GM18520 (cell line): ENCODE measurements at regions not wholly inside any gene's neighbourhood (a gene's known extent, or its start where the extent isn't known, plus 50 kb on each side); places are given as distances from the start of the nearest gene placed in this dataset.

ENCODE experiments used
- ATAC-seq: cut with Tn5 transposase; IDR thresholded peaks from one replicate; pipeline ENCODE4 v1.9.1; 2021; ENCODE audit not compliant: unreplicated experiment

- no peak for ATAC-seq
These were observed 104.3 kb upstream of the TMCC3 start for GRCh38 chr12:94754653-94755052.

- ATAC-seq: no peak
These were observed 102.8 kb upstream of the TMCC3 start for GRCh38 chr12:94753036-94753679.

- no peak for ATAC-seq
These were observed 100.5 kb upstream of the TMCC3 start for GRCh38 chr12:94750864-94751263.

DNA sequence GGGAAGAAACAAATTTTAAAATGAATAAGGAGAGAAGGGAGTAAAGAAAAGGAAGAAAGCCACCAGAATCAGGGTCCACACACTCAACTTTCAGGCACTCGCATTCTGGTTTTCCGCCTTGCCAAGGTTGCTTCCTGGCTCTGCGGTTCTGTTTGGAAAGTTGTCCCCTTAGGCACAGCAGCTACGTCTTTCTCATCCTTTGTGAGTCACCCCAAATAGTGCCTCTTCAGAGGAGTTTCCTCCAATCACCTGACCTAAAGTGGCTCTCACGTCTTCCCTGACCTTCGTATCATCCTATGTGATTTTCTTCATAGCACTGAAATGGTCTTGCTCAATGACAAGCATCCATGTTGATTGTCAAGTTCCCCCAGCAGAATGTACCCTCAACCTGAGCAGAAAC, 99.5 kb upstream of the TMCC3 start:
- no peak for ATAC-seq

DNA sequence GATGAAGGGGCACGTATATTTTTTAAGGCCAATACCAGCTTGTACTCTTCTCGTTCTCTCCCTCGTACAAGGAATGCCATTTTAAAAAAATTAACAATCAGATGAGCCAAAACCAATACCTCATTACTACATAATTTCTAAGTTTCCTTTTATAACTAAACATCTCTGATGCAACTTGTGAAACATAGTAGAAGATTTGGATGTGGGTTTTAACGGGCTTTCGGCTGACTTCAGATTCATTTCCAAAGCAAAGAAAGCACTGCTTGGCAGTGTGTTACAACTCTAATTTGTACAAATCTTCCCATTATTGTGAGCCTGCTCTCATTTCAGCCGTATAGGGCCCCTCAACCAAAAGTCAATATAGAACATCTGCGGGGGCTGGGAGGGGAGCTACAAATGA, 99.1 kb upstream of the TMCC3 start:
- no peak for ATAC-seq

DNA sequence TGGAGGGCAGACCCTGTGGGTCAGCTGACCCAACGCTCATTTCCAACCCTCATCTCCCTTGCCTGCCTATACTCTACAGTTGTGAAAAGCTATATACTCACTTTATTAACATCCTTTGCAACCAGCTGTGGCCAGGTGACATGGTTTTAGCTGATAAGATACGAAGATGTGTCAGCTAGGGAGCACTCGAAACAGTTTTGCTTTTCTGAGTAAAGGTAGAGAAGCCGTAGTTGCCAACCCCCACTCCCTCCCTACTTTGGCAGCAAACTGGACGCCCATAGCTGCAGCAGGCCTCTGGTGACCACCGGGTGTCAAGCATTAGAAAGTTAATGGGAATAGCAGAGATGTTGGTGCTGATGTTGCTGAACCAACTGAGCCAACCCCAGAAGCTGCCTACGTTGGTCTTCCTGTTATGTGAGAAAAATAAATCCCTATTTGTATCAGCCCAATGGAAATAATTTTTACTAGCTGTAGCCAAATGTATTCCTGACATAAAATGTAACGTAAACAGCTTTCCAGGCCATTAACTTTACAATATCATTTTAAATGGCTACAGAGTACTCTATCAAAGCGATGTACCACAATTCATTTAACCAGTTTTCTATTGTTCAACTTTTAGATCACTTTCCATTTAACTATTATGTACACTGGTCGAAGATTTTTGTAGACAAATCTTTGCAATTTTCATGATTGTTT, 98.5 kb upstream of the TMCC3 start:
- no peak for ATAC-seq

DNA sequence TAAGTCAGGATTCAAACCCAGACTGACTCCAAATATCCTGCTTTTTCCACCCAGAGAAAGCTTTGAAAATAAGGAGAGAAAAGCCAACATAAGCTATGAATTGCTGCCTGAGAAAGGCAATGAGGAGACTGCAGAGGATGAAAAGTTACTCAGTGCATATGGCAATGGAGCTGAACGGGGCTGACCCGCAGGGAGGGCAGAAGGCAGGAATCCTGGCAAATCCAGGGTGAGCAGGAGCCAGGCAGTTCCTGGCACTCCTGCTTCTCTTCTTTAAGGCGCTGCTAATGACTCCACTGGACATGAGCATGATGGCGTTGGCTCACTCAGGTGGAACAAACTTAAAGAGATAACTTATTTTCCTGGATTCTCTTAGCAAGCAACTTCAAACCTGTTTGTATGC, 95.2 kb upstream of the TMCC3 start:
- ATAC-seq: no peak

- ATAC-seq: no peak
These were observed 92.8 kb upstream of the TMCC3 start for GRCh38 chr12:94743174-94743573.

DNA sequence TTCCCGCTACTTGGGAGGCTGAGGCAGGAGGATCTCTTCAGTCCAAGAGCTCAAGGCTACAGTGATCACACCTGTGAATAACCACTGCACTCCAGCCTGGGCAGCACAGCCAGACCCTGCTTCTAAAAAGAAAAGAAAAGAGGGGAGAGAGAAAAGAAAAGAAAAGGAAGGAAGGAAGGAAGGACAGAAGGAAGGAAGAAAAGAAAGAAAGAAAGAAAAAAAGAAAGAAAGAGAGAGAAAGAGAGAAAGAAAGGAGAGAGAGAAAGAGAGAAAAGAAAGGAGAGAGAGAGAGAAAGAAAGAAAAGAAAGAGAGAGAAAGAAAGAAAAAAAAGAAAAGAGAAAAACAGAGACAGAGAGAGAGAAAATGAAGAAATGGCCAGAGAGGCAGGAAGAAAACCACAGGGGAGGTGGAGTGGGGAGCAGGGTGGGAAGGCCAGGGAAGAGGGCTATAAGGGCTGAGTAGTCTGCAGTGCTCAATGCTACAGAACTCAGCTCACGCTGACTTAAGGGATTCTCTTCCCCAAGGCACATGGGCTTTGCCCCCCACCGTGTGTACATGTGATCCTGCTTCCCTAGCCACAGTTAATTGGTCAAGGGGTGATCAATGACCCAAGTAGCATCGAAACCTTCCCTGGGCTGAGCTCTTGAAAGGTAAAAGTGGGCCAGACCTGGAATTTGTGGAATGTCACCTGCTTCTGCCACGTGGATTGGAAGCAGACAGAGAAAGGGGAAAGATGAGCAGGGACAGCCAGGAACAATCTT, 90.4 kb upstream of the TMCC3 start:
- no peak for ATAC-seq

DNA sequence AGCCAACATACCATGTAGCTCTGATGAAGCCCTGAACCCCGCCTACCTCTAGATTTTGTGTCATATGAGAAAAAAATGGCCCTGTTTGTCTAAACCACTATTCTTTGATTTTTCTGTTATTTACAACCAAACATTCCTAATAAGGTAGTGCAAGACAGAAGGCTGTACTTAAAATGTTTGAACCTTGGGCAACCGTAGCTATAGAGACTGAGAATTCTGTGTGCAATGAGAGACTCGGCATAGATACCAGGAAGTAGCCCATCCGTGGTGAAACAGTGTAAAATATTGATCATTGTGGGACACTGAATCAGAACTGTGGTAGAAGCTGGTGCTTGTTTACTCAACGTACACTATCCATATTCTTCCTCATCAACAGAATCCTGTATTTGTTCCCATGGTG, 86.5 kb upstream of the TMCC3 start:
- no peak for ATAC-seq

- no peak for ATAC-seq
These were observed 85.6 kb upstream of the TMCC3 start for GRCh38 chr12:94736004-94736403.

DNA sequence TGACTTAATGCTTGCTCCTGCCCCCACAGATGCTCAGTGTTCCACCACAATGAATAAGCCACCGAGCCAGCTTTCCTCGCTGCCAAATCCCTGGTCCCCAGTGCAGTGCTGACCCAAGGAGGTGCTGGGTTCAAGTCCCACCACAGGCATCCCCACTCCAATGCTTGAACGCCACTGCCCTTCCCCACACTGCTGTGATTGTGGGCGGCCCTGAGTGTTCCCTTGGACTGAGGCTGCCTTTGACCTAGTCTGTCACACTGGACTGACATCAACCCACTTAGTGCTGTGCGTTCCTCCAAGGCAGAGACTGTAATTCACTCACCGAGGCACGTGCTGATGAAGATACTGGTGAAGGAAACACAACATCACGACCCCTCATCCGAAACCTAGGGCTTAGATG, 83.4 kb upstream of the TMCC3 start:
- no peak for ATAC-seq

DNA sequence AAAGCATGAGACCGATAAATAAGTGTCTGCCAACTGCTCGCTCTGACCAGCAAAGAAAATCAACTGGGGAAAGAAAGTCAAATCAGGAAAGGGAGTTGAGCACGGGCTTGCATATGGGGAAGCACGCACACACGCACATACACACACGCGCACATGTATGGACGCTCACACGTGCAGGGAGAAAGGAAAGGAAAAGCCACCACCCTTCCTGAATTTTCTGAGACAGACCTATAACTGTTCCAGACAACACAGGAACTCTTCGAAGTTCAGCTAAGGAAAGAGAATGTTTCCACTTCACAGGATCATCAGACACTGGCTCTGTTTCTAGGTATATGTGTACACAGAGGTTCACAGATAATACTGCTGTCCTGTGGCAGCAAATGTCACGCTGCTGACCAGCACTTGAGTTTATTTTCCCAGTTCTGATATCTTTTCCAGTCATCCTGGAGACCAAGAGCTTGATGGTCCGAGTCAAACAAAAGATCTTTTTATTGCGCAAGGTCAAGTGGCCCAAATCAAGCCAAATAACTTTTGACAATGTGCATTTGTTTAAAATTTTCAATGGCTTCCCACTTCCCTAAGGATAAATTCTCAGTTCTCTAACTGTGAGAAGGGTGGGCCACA, 82.1 kb upstream of the TMCC3 start:
- ATAC-seq: no peak

- no peak for ATAC-seq
These were observed 81.5 kb upstream of the TMCC3 start for GRCh38 chr12:94731733-94732360.

DNA sequence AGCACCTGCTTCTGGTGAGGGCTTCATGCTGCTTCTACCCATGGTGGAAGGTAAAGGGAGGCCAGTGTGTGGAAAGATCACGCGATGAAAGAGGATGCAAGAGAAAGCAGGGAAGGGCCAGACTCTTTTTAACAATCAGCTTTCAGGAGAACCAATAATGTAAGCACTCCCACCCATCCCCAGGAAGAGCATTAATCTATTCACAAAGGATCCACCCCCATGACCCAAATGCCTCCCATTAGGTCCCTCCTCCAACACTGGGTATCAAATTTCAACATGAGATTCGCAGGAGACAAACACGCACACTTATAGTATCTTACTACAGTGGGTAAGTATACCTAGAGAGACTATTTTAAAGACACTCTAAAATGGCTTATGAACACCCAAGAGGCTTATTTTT, 80.5 kb upstream of the TMCC3 start:
- ATAC-seq: no peak

DNA sequence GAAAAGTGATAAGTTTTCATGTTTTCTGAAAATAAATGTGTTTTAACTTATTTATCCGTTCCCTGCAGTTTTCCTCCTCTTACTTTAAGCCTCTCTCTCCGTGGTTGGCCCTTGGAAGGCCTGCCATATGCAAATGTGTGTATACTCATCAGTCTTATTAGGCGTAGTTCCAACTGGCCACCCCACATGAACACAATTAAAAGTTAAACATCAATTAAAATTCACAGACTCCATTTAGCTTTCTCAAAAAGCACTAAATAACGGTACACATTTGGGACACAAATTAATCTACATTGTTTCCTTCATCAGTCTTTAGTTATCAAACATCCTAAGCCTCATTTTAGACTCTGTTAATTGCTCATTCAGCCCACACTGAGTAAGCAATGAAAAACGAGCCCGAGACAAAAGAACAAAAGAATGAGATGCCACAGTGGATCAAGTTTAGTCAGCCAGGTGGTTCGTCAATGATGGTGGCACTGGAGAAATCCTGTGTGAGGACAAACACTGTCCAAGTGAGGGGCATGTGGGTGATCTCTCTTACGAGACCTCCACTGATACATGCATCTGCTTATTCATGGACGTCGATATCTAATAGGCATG, 76.0 kb upstream of the TMCC3 start:
- ATAC-seq: no peak

- ATAC-seq: no peak
These were observed 75.2 kb upstream of the TMCC3 start for GRCh38 chr12:94725375-94726168.

DNA sequence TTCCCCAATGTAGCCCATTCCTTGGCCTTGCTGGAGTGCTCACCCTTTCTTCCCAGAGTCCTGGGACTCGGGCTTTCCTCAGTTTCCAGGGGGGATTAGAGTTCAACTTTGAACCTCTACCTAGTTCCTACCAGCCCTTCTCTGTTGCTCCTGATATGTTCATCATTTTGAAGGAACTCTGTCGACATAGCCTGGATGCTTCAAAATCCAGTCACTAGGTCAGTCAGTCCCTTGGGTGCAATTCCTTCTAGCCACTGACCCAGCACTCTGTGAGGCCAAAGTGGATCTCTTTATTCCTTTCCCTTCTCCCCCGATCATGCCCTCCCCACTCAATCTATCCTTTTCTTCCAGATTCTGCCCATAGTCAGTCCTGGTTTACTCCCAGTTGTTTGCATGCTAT, 72.3 kb upstream of the TMCC3 start:
- ATAC-seq: no peak

GRCh38 chr12:94721173-94721572, 70.8 kb upstream of the TMCC3 start:
- ATAC-seq: peak; percentile 74

GRCh38 chr12:94718114-94718513, 67.8 kb upstream of the TMCC3 start:
- no peak for ATAC-seq
